Naive thymus-derived CD8-positive, alpha-beta T cell (primary cell): ENCODE measurements at regions not wholly inside any gene's neighbourhood (a gene's known extent, or its start where the extent isn't known, plus 50 kb on each side); places are given as distances from the start of the nearest gene placed in this dataset.

Experiments used
- ATAC-seq, 2 donors: fragments of 150-1000 bp; cut with Tn5 transposase in 1 of 2; sonication (Bioruptor Pico), chemical (Tn5 transposase) in 1 of 2; 1 replicate in 1 of 2; 2 replicates in 1 of 2; pipeline ENCODE4 v1.10.0; 2021; ENCODE audit warnings: mild to moderate bottlenecking in 2 of 2, moderate library complexity in 2 of 2
- POLR2A ChIA-PET: fragments of 350-600 bp; sonication (Branson Sonifier 250); formaldehyde crosslinking; loops from one replicate; lab custom pipeline; 2021; ENCODE audit warnings: antibody characterized with exemption; lab: Charles Lee
- DNase-seq, 10 donors: peaks; one replicate each; pipeline versions ENCODE4 v3.0.0 to v3.0.0-alpha.2; 2020 to 2022
- H3K27ac Mint-ChIP-seq, 10 donors: one replicate each; pipeline ENCODE4 v1.8.0; 2020 to 2022; ENCODE audit warnings: mild to moderate bottlenecking in 10 of 10, mixed read lengths in 10 of 10, moderate library complexity in 4 of 10, inconsistent platforms in 1 of 10
- H3K27me3 Mint-ChIP-seq, 5 donors: one replicate each; pipeline ENCODE4 v1.8.0; 2021 to 2022; ENCODE audit warnings: mixed read lengths in 5 of 5
- H3K36me3 Mint-ChIP-seq, 3 donors: one replicate each; pipeline ENCODE4 v1.8.0; 2020 to 2022; ENCODE audit warnings: mixed read lengths in 3 of 3, mild to moderate bottlenecking in 2 of 3, inconsistent platforms in 1 of 3
- H3K4me1 Mint-ChIP-seq, 4 donors: one replicate each; pipeline ENCODE4 v1.8.0; 2021 to 2022; ENCODE audit warnings: mixed read lengths in 4 of 4
- H3K4me3 Mint-ChIP-seq, 10 donors: one replicate each; pipeline ENCODE4 v1.8.0; 2020 to 2022; ENCODE audit warnings: mild to moderate bottlenecking in 10 of 10, mixed read lengths in 10 of 10, moderate library complexity in 6 of 10, inconsistent platforms in 1 of 10
- H3K9me3 Mint-ChIP-seq, 9 donors: one replicate each; pipeline ENCODE4 v1.8.0; 2020 to 2022; ENCODE audit warnings: mixed read lengths in 9 of 9, mild to moderate bottlenecking in 3 of 9, inconsistent platforms in 1 of 9, moderate library complexity in 1 of 9

GRCh38 chr13:99884913-99885312 is 86.7 kb downstream of the ZIC5 start:
- Mint-ChIP-seq H3K27ac (peak overlapping the region in 1 of 10 donors; percentile 22), H3K4me3 (no peak overlapping the region), H3K9me3 (no peaks in the 10 kb centered on the region), H3K4me1 (peaks cover 0 to 3% (median 0%) of the 10 kb centered on the region in 4 donors), H3K36me3 (peaks cover 0 to 5% (median 2%) of the 10 kb centered on the region in 3 donors), H3K27me3 (no peaks in the 10 kb centered on the region)
- POLR2A ChIA-PET = no interaction called here
- DNase-seq (no peak), ATAC-seq (no peak)

- DNase-seq = no peak
- no peak overlapping the region for H3K4me3 Mint-ChIP-seq
- H3K27me3 Mint-ChIP-seq = no peaks in the 10 kb centered on the region
- H3K4me1 Mint-ChIP-seq = peaks cover 0 to 3% (median 1%) of the 10 kb centered on the region in 4 donors
- no peaks in the 10 kb centered on the region for H3K9me3 Mint-ChIP-seq
- no peak overlapping the region for H3K27ac Mint-ChIP-seq
- POLR2A ChIA-PET = interaction anchor here (0.5 kb wide), 1 partner anchor 17 kb away, joined by 3 read pairs; no protein-coding TSS in a partner anchor
- no peak for ATAC-seq
- peaks cover 0 to 5% (median 2%) of the 10 kb centered on the region in 3 donors for H3K36me3 Mint-ChIP-seq
Observed at GRCh38 chr13:99883805-99884204, 87.8 kb downstream of the ZIC5 start.

- no peak for ATAC-seq
- peaks cover 0 to 3% (median 1%) of the 10 kb centered on the region in 4 donors for H3K4me1 Mint-ChIP-seq
- H3K27ac Mint-ChIP-seq = peak overlapping the region in 1 of 10 donors; percentile 2
Observed at GRCh38 chr13:99878921-99879610, 92.5 kb downstream of the ZIC5 start.

GRCh38 chr13:99876651-99877050 is 94.9 kb downstream of the ZIC5 start:
- POLR2A ChIA-PET = interaction anchor here (0.7 kb wide), 1 partner anchor 636 kb away, joined by 5 read pairs; no protein-coding TSS in a partner anchor
- ATAC-seq = no peak
- peaks cover 0 to 14% (median 11%) of the 10 kb centered on the region in 3 donors for H3K36me3 Mint-ChIP-seq
- peaks cover 0 to 7% (median 0%) of the 10 kb centered on the region in 5 donors for H3K27me3 Mint-ChIP-seq
- H3K27ac Mint-ChIP-seq = no peak overlapping the region
- H3K4me3 Mint-ChIP-seq = no peak overlapping the region
- no peak for DNase-seq
- H3K9me3 Mint-ChIP-seq = no peaks in the 10 kb centered on the region
- H3K4me1 Mint-ChIP-seq = peaks cover 0 to 3% (median 0%) of the 10 kb centered on the region in 4 donors

More at GRCh38 chr13:99878921-99879610, 92.5 kb downstream of the ZIC5 start:
- H3K36me3 Mint-ChIP-seq = peaks cover 0 to 16% (median 10%) of the 10 kb centered on the region in 3 donors
- no peaks in the 10 kb centered on the region for H3K9me3 Mint-ChIP-seq
- POLR2A ChIA-PET = no interaction called here
- H3K27me3 Mint-ChIP-seq = peaks cover 0 to 7% (median 0%) of the 10 kb centered on the region in 5 donors
- no peak for DNase-seq
- no peak overlapping the region for H3K4me3 Mint-ChIP-seq

- no peaks in the 10 kb centered on the region for H3K9me3 Mint-ChIP-seq
- no peak overlapping the region for H3K27ac Mint-ChIP-seq
- peaks cover 0 to 14% (median 11%) of the 10 kb centered on the region in 3 donors for H3K36me3 Mint-ChIP-seq
- peaks cover 0 to 3% (median 0%) of the 10 kb centered on the region in 4 donors for H3K4me1 Mint-ChIP-seq
- no peak for DNase-seq
- H3K27me3 Mint-ChIP-seq = peaks cover 0 to 7% (median 0%) of the 10 kb centered on the region in 5 donors
- H3K4me3 Mint-ChIP-seq = no peak overlapping the region
- no peak for ATAC-seq
- POLR2A ChIA-PET = no interaction called here
Observed at GRCh38 chr13:99875391-99875790, 96.2 kb downstream of the ZIC5 start.

GRCh38 chr13:99873832-99874430 is 97.6 kb downstream of the ZIC5 start:
- POLR2A ChIA-PET = no interaction called here
- H3K9me3 Mint-ChIP-seq = no peaks in the 10 kb centered on the region
- no peaks in the 10 kb centered on the region for H3K4me1 Mint-ChIP-seq
- H3K4me3 Mint-ChIP-seq = no peak overlapping the region
- no peak for ATAC-seq
- H3K27ac Mint-ChIP-seq = no peak overlapping the region
- no peak for DNase-seq
- peaks cover 0 to 7% (median 0%) of the 10 kb centered on the region in 5 donors for H3K27me3 Mint-ChIP-seq
- peaks cover 0 to 14% (median 11%) of the 10 kb centered on the region in 3 donors for H3K36me3 Mint-ChIP-seq

- Mint-ChIP-seq H3K4me3 (no peak overlapping the region), H3K27ac (no peak overlapping the region), H3K36me3 (peaks cover 0 to 14% (median 11%) of the 10 kb centered on the region in 3 donors), H3K9me3 (no peaks in the 10 kb centered on the region), H3K4me1 (no peaks in the 10 kb centered on the region), H3K27me3 (peaks cover 0 to 7% (median 0%) of the 10 kb centered on the region in 5 donors)
- no peak for DNase-seq
- POLR2A ChIA-PET = no interaction called here
- no peak for ATAC-seq
Observed at GRCh38 chr13:99873141-99873540, 98.4 kb downstream of the ZIC5 start.

- H3K36me3 Mint-ChIP-seq = peaks cover 0 to 18% (median 17%) of the 10 kb centered on the region in 3 donors
- POLR2A ChIA-PET = no interaction called here
- DNase-seq = no peak
- no peak for ATAC-seq
- no peak overlapping the region for H3K27ac Mint-ChIP-seq
- H3K27me3 Mint-ChIP-seq = no peaks in the 10 kb centered on the region
- H3K4me3 Mint-ChIP-seq = no peak overlapping the region
- H3K9me3 Mint-ChIP-seq = no peaks in the 10 kb centered on the region
- H3K4me1 Mint-ChIP-seq = no peaks in the 10 kb centered on the region
Observed at GRCh38 chr13:99871249-99871898, 100.2 kb downstream of the ZIC5 start.

GRCh38 chr13:99870541-99870940 is 101.0 kb downstream of the ZIC5 start:
- Mint-ChIP-seq H3K4me3 (no peak overlapping the region), H3K4me1 (no peaks in the 10 kb centered on the region), H3K9me3 (no peaks in the 10 kb centered on the region), H3K27ac (no peak overlapping the region), H3K36me3 (peaks cover 0 to 26% (median 24%) of the 10 kb centered on the region in 3 donors), H3K27me3 (no peaks in the 10 kb centered on the region)
- no peak for DNase-seq
- POLR2A ChIA-PET = no interaction called here
- ATAC-seq = no peak

GRCh38 chr13:99869830-99870229 is 101.7 kb downstream of the ZIC5 start:
- DNase-seq (no peak), ATAC-seq (no peak)
- peaks cover 0 to 32% (median 21%) of the 10 kb centered on the region in 3 donors for H3K36me3 Mint-ChIP-seq
- no peaks in the 10 kb centered on the region for H3K4me1 Mint-ChIP-seq
- no peak overlapping the region for H3K27ac Mint-ChIP-seq
- H3K4me3 Mint-ChIP-seq = no peak overlapping the region
- H3K9me3 Mint-ChIP-seq = no peaks in the 10 kb centered on the region
- no peaks in the 10 kb centered on the region for H3K27me3 Mint-ChIP-seq
- POLR2A ChIA-PET = no interaction called here

GRCh38 chr13:99868767-99869166 is 102.8 kb downstream of the ZIC5 start:
- POLR2A ChIA-PET = interaction anchor here (0.6 kb wide), 1 partner anchor 26 kb away, joined by 3 read pairs; no protein-coding TSS in a partner anchor
- peaks cover 0 to 39% (median 26%) of the 10 kb centered on the region in 3 donors for H3K36me3 Mint-ChIP-seq
- H3K27me3 Mint-ChIP-seq = no peaks in the 10 kb centered on the region
- H3K4me3 Mint-ChIP-seq = no peak overlapping the region
- ATAC-seq = no peak
- H3K27ac Mint-ChIP-seq = no peak overlapping the region
- no peaks in the 10 kb centered on the region for H3K4me1 Mint-ChIP-seq
- DNase-seq = no peak
- no peaks in the 10 kb centered on the region for H3K9me3 Mint-ChIP-seq

- no peak for ATAC-seq
- POLR2A ChIA-PET = no interaction called here
- H3K27me3 Mint-ChIP-seq = no peaks in the 10 kb centered on the region
- no peaks in the 10 kb centered on the region for H3K9me3 Mint-ChIP-seq
- DNase-seq = no peak
- H3K27ac Mint-ChIP-seq = no peak overlapping the region
- H3K4me1 Mint-ChIP-seq = no peaks in the 10 kb centered on the region
- H3K4me3 Mint-ChIP-seq = no peak overlapping the region
- H3K36me3 Mint-ChIP-seq = peaks cover 0 to 41% (median 31%) of the 10 kb centered on the region in 3 donors
Observed at GRCh38 chr13:99867535-99868257, 103.9 kb downstream of the ZIC5 start.
